GM21447 (cell line): ENCODE measurements at regions not wholly inside any gene's neighbourhood (a gene's known extent, or its start where the extent isn't known, plus 50 kb on each side); places are given as distances from the start of the nearest gene placed in this dataset.

Experiments
- ATAC-seq: cut with Tn5 transposase; IDR thresholded peaks from one replicate; pipeline ENCODE4 v1.9.1; 2021; ENCODE audit not compliant: unreplicated experiment

- ATAC-seq, result no peak
Measured at GRCh38 chr3:195004512-195005250, 266.3 kb downstream of the XXYLT1 start.

- no peak for ATAC-seq
Measured at GRCh38 chr3:195005251-195005620, 265.7 kb downstream of the XXYLT1 start.

- ATAC-seq, result no peak
Measured at GRCh38 chr3:195005759-195006510, 265.0 kb downstream of the XXYLT1 start.

- ATAC-seq, result no peak
Measured at GRCh38 chr3:195007151-195007550, 263.8 kb downstream of the XXYLT1 start.

GRCh38 chr3:195007766-195008165 is 263.2 kb downstream of the XXYLT1 start:
- no peak for ATAC-seq

GRCh38 chr3:195008816-195009215 is 262.1 kb downstream of the XXYLT1 start:
- no peak for ATAC-seq

- ATAC-seq, result no peak
Measured at GRCh38 chr3:195009616-195010015, 261.3 kb downstream of the XXYLT1 start.

GRCh38 chr3:195010551-195011100 is 260.3 kb downstream of the XXYLT1 start:
- ATAC-seq, result no peak

- no peak for ATAC-seq
Measured at GRCh38 chr3:195011231-195011834, 259.6 kb downstream of the XXYLT1 start.

- ATAC-seq, result no peak
Measured at GRCh38 chr3:195012100-195012499, 258.9 kb downstream of the XXYLT1 start.

GRCh38 chr3:195012571-195012970 is 258.4 kb downstream of the XXYLT1 start:
- ATAC-seq, result no peak

GRCh38 chr3:195013411-195014361 is 257.3 kb downstream of the XXYLT1 start:
- ATAC-seq, result no peak

- no peak for ATAC-seq
Measured at GRCh38 chr3:195015021-195015420, 255.9 kb downstream of the XXYLT1 start.

GRCh38 chr3:195017151-195017550 is 253.8 kb downstream of the XXYLT1 start:
- no peak for ATAC-seq
